GM12865 (cell line): ENCODE measurements at regions not wholly inside any gene's neighbourhood (a gene's known extent, or its start where the extent isn't known, plus 50 kb on each side); places are given as distances from the start of the nearest gene placed in this dataset.

Experiments
- DNase-seq: peaks from one replicate; pipeline ENCODE4 v3.0.0; 2010; ENCODE audit warnings: low read depth
- H3K4me3 ChIP-seq: 2 replicates; pipeline ENCODE4 v1.5.1; 2011; ENCODE audit warnings: mild to moderate bottlenecking, low read depth, low read length, control low read depth
- CTCF ChIP-seq: IDR thresholded peaks from 2 replicates; pipeline ENCODE4 v1.5.1; 2011; ENCODE audit warnings: low read length, control low read depth, low read depth, inconsistent platforms; ENCODE audit not compliant: insufficient read depth; ENCODE audit errors: missing control alignments

- no peak overlapping the region for H3K4me3 ChIP-seq
- DNase-seq, result no peak
- TF ChIP-seq CTCF, result no peak
Measured at GRCh38 chr16:5801396-5801795, 703.8 kb upstream of the EEF2KMT start.

- DNase-seq, result no peak
- no peak overlapping the region for H3K4me3 ChIP-seq
- no peak for TF ChIP-seq CTCF
Measured at GRCh38 chr16:5793556-5793955, 696.0 kb upstream of the EEF2KMT start.

GRCh38 chr16:5791011-5791657, 693.5 kb upstream of the EEF2KMT start:
- no peak for DNase-seq
- TF ChIP-seq CTCF, result no peak
- no peak overlapping the region for H3K4me3 ChIP-seq

- TF ChIP-seq CTCF, result no peak
- no peak for DNase-seq
- H3K4me3 ChIP-seq, result no peak overlapping the region
Measured at GRCh38 chr16:5790512-5790911, 692.9 kb upstream of the EEF2KMT start.

- H3K4me3 ChIP-seq, result no peak overlapping the region
- DNase-seq, result no peak
- no peak for TF ChIP-seq CTCF
Measured at GRCh38 chr16:5789033-5789432, 691.4 kb upstream of the EEF2KMT start.

- no peak for TF ChIP-seq CTCF
- H3K4me3 ChIP-seq, result no peak overlapping the region
- DNase-seq, result no peak
Measured at GRCh38 chr16:5781436-5781835, 683.8 kb upstream of the EEF2KMT start.

- no peak for TF ChIP-seq CTCF
- DNase-seq, result no peak
- H3K4me3 ChIP-seq, result no peak overlapping the region
Measured at GRCh38 chr16:5776876-5777275, 679.3 kb upstream of the EEF2KMT start.
